K562 (cell line): ENCODE measurements at regions not wholly inside any gene's neighbourhood (a gene's known extent, or its start where the extent isn't known, plus 50 kb on each side); places are given as distances from the start of the nearest gene placed in this dataset.

Experiments
- ATAC-seq: fragments of 200-7000 bp; cut with Tn5 transposase; 3 replicates; pipeline ENCODE4 v1.9.1; 2020; ENCODE audit warnings: moderate library complexity
- BruUV-seq: library from RNA; stranded (reverse); fragments of 400-500 nt; replicated peaks from 2 replicates; lab custom pipeline; 2021; lab: Mats Ljungman, UMichigan
- CTCF ChIA-PET: fragments of 300-600 bp; formaldehyde crosslinking; extraction: SDS; loops from one replicate; lab custom pipeline; 2021; ENCODE audit warnings: low intra/inter-chr PET ratio; lab: Yijun Ruan, JAX
- POLR2A ChIA-PET: fragments of 300-600, 350-650 bp; sonication (Branson Sonifier 250); formaldehyde crosslinking; extraction: SDS; loops from one replicate; lab custom pipeline; 2021; ENCODE audit warnings: antibody characterized with exemption, inconsistent platforms; lab: Yijun Ruan, JAX
- DNase-seq, 4 experiments: peaks; one replicate each; pipeline versions ENCODE4 v3.0.0 to v3.0.0-alpha.2; 2011 to 2018; ENCODE audit warnings: low spot score in 3 of 4, mixed read lengths in 3 of 4; ENCODE audit errors: extremely low read depth in 1 of 4
- FAIRE-seq: peaks from 2 replicates; lab custom pipeline; 2011; peaks lifted over from hg19 to GRCh38; lab: Jason Lieb, UNC
- H2AFZ ChIP-seq: 2 replicates; pipeline ENCODE4 v1.6.0; 2011; ENCODE audit warnings: low read depth, low read length, control low read depth, inconsistent platforms
- H3K27ac ChIP-seq: fragments of 200-600 bp; 3 replicates; pipeline ENCODE4 v1.8.0; 2011; ENCODE audit warnings: low read depth, mild to moderate bottlenecking, control low read depth, inconsistent platforms, low read length, moderate library complexity, mixed read lengths; ENCODE audit errors: extremely low read depth
- H3K27me3 ChIP-seq, 2 experiments: fragments of 300-600 bp in 1 of 2; 2 replicates in 1 of 2; 3 replicates in 1 of 2; pipeline versions ENCODE4 v1.6.0 to v1.8.0; 2011; ENCODE audit warnings: inconsistent platforms in 2 of 2, low read length in 2 of 2, mild to moderate bottlenecking in 1 of 2, mixed read lengths in 1 of 2, moderate library complexity in 1 of 2; ENCODE audit not compliant: control insufficient read depth in 2 of 2, insufficient read depth in 2 of 2
- H3K36me3 ChIP-seq: fragments of 300-600 bp; 3 replicates; pipeline ENCODE4 v1.8.0; 2011; ENCODE audit warnings: mild to moderate bottlenecking, low read length, inconsistent platforms; ENCODE audit not compliant: control insufficient read depth, insufficient read depth
- H3K4me1 ChIP-seq, 2 experiments: fragments of 200-600 bp in 1 of 2; replicated peaks in 1 of 2; 2 replicates in 1 of 2; 3 replicates in 1 of 2; pipeline versions ENCODE4 v1.5.1 to v1.8.0; 2011; ENCODE audit warnings: inconsistent platforms in 2 of 2, low read length in 2 of 2, mild to moderate bottlenecking in 1 of 2, mixed read lengths in 1 of 2, moderate library complexity in 1 of 2; ENCODE audit not compliant: control insufficient read depth in 2 of 2, insufficient read depth in 2 of 2
- H3K4me2 ChIP-seq: 2 replicates; pipeline ENCODE4 v1.6.1; 2011; ENCODE audit warnings: low read length, control low read depth, inconsistent platforms, mixed read lengths; ENCODE audit not compliant: insufficient read depth
- H3K4me3 ChIP-seq: fragments of 200-600 bp; sonication (generic), shearing (Covaris generic); 2 replicates; pipeline ENCODE4 v1.5.1; 2016; ENCODE audit warnings: control low read depth, inconsistent platforms
- H3K79me2 ChIP-seq: fragments of 200-600 bp; 3 replicates; pipeline ENCODE4 v1.8.0; 2011; ENCODE audit warnings: low read length, inconsistent platforms; ENCODE audit not compliant: control insufficient read depth, insufficient read depth
- H3K9ac ChIP-seq, 2 experiments: 2 replicates each; pipeline versions ENCODE4 v1.6.0 to v1.6.1; 2011; ENCODE audit warnings: low read depth in 2 of 2, low read length in 2 of 2, control low read depth in 1 of 2, inconsistent platforms in 1 of 2, mild to moderate bottlenecking in 1 of 2, mixed read lengths in 1 of 2; ENCODE audit not compliant: insufficient read depth in 1 of 2
- H3K9me1 ChIP-seq: one replicate; pipeline ENCODE4 v1.6.0; 2011; ENCODE audit warnings: inconsistent platforms, mild to moderate bottlenecking, low read length, moderate library complexity; ENCODE audit not compliant: control insufficient read depth, insufficient read depth
- H3K9me3 ChIP-seq: replicated peaks from 2 replicates; pipeline ENCODE4 v1.5.1; 2011; ENCODE audit warnings: low read depth, low read length, inconsistent platforms; ENCODE audit not compliant: control insufficient read depth, insufficient read depth
- H4K20me1 ChIP-seq: replicated peaks from 2 replicates; pipeline ENCODE4 v1.6.1; 2011; ENCODE audit warnings: low read length, inconsistent platforms, mixed read lengths; ENCODE audit not compliant: control insufficient read depth, insufficient read depth
- ARID2 ChIP-seq: fragments of 450-650 bp; IDR thresholded peaks from 2 replicates; pipeline ENCODE4 v1.6.1; 2017; ENCODE audit warnings: antibody characterized with exemption, mild to moderate bottlenecking
- DPF2 ChIP-seq: fragments of 450-650 bp; IDR thresholded peaks from 2 replicates; pipeline ENCODE4 v1.6.1; 2016
- HDAC2 ChIP-seq: fragments of 450-650 bp; IDR thresholded peaks from 2 replicates; pipeline ENCODE4 v1.6.1; 2016; ENCODE audit warnings: mild to moderate bottlenecking
- HDAC8 ChIP-seq: fragments of 450-650 bp; IDR thresholded peaks from 2 replicates; pipeline ENCODE4 v1.6.1; 2016; ENCODE audit warnings: mild to moderate bottlenecking, missing genetic modification characterization, moderate library complexity, missing compliant biosample characterization
- HMGXB4 ChIP-seq: sonication (generic); formaldehyde crosslinking; IDR thresholded peaks from 2 replicates; pipeline ENCODE4 v1.8.1; 2023; ENCODE audit warnings: mild to moderate bottlenecking, missing genetic modification reagents
- MAZ ChIP-seq, 2 experiments: fragments of 450-650 bp in 1 of 2; sonication (generic) in 1 of 2; formaldehyde crosslinking; IDR thresholded peaks in 1 of 2; conservative IDR thresholded peaks in 1 of 2; 2 replicates each; pipeline versions ENCODE4 v1.4.0 to v1.5.0; 2020; ENCODE audit warnings: mild to moderate bottlenecking in 1 of 2, missing genetic modification reagents in 1 of 2
- MBD2 ChIP-seq: sonication (generic); IDR thresholded peaks from 2 replicates; pipeline ENCODE4 v1.6.1; 2016; ENCODE audit warnings: low read depth, borderline replicate concordance
- NEUROD1 ChIP-seq: fragments of 150-350 bp; IDR thresholded peaks from 2 replicates; pipeline ENCODE4 v1.6.1; 2014; ENCODE audit warnings: borderline replicate concordance, low read length, low read depth; ENCODE audit not compliant: partially characterized antibody
- PHF20 ChIP-seq: fragments of 450-650 bp; IDR thresholded peaks from 2 replicates; pipeline ENCODE4 v1.6.1; 2018; ENCODE audit not compliant: partially characterized antibody
- SLC30A9 ChIP-seq: fragments of 250-450 bp; sonication (Bioruptor Pico); IDR thresholded peaks from 2 replicates; pipeline ENCODE4 v1.8.0; 2022; ENCODE audit warnings: mild to moderate bottlenecking, moderate library complexity
- TFAM ChIP-seq: fragments of 250-450 bp; sonication (Bioruptor Pico); conservative IDR thresholded peaks from 2 replicates; pipeline ENCODE4 v1.5.0; 2021; ENCODE audit warnings: mild to moderate bottlenecking, moderate library complexity
- ZBTB7A ChIP-seq: IDR thresholded peaks from 2 replicates; pipeline ENCODE4 v1.6.1; 2011; ENCODE audit warnings: low read depth, mild to moderate bottlenecking, low read length, moderate library complexity, borderline replicate concordance; ENCODE audit not compliant: control insufficient read depth
- ZNF217 ChIP-seq: sonication (generic); formaldehyde crosslinking; IDR thresholded peaks from 2 replicates; pipeline ENCODE4 v1.8.0; 2022; ENCODE audit warnings: mild to moderate bottlenecking, missing genetic modification reagents
- ZNF384 ChIP-seq: IDR thresholded peaks from 2 replicates; pipeline ENCODE4 v1.6.1; 2012; ENCODE audit warnings: low read depth, low read length, improper control_type of control experiment
- WGBS: fragments of 100-300 bp; shearing (Covaris generic); methylation state at CpG from one replicate; pipeline ENCODE4 v1.1.6; 2016; ENCODE audit warnings: low coverage, mixed read lengths; ENCODE audit not compliant: insufficient coverage; ENCODE audit errors: missing lambda C conversion rate; 5-methylcytosine and 5-hydroxymethylcytosine counted together
- in situ Hi-C: fragments of 300-500 bp; cut with MboI; formaldehyde crosslinking; loops from 4 replicates; pipeline ENCODE4 v1.15.0; 2018; ENCODE audit warnings: inconsistent platforms, mixed read lengths
- intact Hi-C: fragments of 100-400 bp; cut with micrococcal nuclease; formaldehyde crosslinking; loops from 2 replicates; pipeline ENCODE4 v1.14.2; 2022
- TF ChIP-seq, protein P1 (sequence below): fragments of 450-650 bp; IDR thresholded peaks from one replicate; pipeline ENCODE4 v1.6.1; 2018; ENCODE audit warnings: mild to moderate bottlenecking, moderate library complexity; ENCODE audit not compliant: partially characterized antibody
- TF ChIP-seq, protein P2 (sequence below): sonication (generic); formaldehyde crosslinking; IDR thresholded peaks from 2 replicates; pipeline ENCODE4 v1.9.0; 2022; ENCODE audit warnings: mild to moderate bottlenecking, missing genetic modification reagents

GRCh38 chr10:33388382-33388781 lies 53.9 kb upstream of the NRP1 start:
- peaks cover 0 to 8% of the 10 kb centered on the region in 2 experiments; a peak in 2 of 5 replicates for H3K27me3 ChIP-seq
- no peak overlapping the region for H3K4me2 ChIP-seq
- FAIRE-seq (no peak), ATAC-seq (no peak), DNase-seq (no peak)
- 0% methylated on average over 1 of the region's 1 CpG for WGBS
- H3K27ac ChIP-seq, result no peak overlapping the region
- TF ChIP-seq MBD2, result no peak
- no peak for TF ChIP-seq ZBTB7A
- TF ChIP-seq ZNF217 (CRISPR knock-in tag), result no peak
- TF ChIP-seq MAZ (CRISPR knock-in tag; conservative IDR thresholded peaks at IDR 0.05 in 1 of 2, IDR thresholded peaks at IDR 0.05 in 1 of 2), result no peak
- TF ChIP-seq ARID2, result no peak
- no peak for TF ChIP-seq DPF2
- TF ChIP-seq, protein P1, sequence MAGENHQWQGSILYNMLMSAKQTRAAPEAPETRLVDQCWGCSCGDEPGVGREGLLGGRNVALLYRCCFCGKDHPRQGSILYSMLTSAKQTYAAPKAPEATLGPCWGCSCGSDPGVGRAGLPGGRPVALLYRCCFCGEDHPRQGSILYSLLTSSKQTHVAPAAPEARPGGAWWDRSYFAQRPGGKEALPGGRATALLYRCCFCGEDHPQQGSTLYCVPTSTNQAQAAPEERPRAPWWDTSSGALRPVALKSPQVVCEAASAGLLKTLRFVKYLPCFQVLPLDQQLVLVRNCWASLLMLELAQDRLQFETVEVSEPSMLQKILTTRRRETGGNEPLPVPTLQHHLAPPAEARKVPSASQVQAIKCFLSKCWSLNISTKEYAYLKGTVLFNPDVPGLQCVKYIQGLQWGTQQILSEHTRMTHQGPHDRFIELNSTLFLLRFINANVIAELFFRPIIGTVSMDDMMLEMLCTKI, result no peak
- TF ChIP-seq, protein P2, sequence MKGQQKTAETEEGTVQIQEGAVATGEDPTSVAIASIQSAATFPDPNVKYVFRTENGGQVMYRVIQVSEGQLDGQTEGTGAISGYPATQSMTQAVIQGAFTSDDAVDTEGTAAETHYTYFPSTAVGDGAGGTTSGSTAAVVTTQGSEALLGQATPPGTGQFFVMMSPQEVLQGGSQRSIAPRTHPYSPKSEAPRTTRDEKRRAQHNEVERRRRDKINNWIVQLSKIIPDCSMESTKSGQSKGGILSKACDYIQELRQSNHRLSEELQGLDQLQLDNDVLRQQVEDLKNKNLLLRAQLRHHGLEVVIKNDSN, result no peak
- no peak for TF ChIP-seq NEUROD1
- TF ChIP-seq PHF20, result no peak
- TF ChIP-seq SLC30A9 (CRISPR knock-in tag), result no peak
- no peak for TF ChIP-seq ZNF384
- no peak for TF ChIP-seq TFAM
- no peak for TF ChIP-seq HMGXB4 (CRISPR knock-in tag)
- TF ChIP-seq HDAC8 (tag), result no peak
- TF ChIP-seq HDAC2, result no peak
- POLR2A ChIA-PET, result no interaction called here
- H3K4me1 ChIP-seq, result no peaks in the 10 kb centered on the region
- H3K36me3 ChIP-seq, result no peaks in the 10 kb centered on the region
- CTCF ChIA-PET, result no interaction called here
- H4K20me1 ChIP-seq, result no peaks in the 10 kb centered on the region
- no peaks in the 10 kb centered on the region for H3K9me1 ChIP-seq
- no peaks in the 10 kb centered on the region for H3K79me2 ChIP-seq
- H2AFZ ChIP-seq, result no peak overlapping the region
- H3K9ac ChIP-seq, result no peak overlapping the region
- in situ Hi-C loops, result no loop called here
- H3K4me3 ChIP-seq, result no peak overlapping the region
- no TSS peak for BruUV-seq
- intact Hi-C loops, result no loop called here
- H3K9me3 ChIP-seq, result no peaks in the 10 kb centered on the region
